ENCODE measurements at regions not wholly inside any gene's neighbourhood (a gene's known extent, or its start where the extent isn't known, plus 50 kb on each side); places are given as distances from the start of the nearest gene placed in this dataset.

DNA sequence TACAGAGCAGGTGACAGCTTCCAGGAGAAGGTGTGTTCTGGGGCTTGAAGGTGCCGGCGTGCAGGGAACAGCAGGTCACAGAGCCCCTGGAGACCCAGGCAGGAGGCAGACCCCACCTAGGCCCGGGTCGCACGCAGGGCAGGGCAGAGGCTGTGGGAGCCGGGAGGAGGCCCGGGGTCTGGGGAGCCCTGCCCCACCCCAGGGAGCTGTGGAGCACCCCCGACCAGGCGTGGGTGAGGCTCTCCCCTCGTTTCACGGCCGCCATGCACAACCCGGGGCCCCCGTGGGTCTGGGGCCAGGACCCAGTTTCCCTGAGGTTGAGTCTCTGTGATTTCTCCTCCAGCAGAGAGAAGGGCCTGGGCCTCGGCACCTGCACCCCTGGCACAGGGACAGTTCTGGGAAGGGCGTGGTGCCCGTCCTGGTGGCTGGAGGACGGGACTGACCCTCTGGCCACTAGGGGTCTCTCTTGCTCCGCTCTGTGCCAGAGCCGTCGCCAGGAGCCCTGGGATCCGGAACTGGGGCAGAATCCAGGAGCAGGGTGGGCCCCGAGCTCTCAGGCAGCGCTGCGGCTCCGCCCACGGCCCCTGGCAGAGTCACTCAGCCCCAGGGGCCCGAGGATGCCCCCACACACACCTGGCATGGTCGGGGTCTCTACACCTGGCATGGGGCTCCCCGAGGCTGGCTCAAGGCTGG, 75.2 kb upstream of the FBRSL1 start:
- peak; percentile 81 for DNase-seq
- Histone ChIP-seq H3K4me3 (no peak overlapping the region), H3K27me3 (peaks cover 31% of the 10 kb centered on the region), H3K9me3 (no peaks in the 10 kb centered on the region), H3K36me3 (no peaks in the 10 kb centered on the region)

- Histone ChIP-seq H3K4me3 (no peak overlapping the region), H3K36me3 (no peaks in the 10 kb centered on the region), H3K9me3 (no peaks in the 10 kb centered on the region), H3K27me3 (peaks cover 24% of the 10 kb centered on the region)
- no peak for DNase-seq
Observed at GRCh38 chr12:132413931-132414588, 75.9 kb upstream of the FBRSL1 start.

GRCh38 chr12:132411457-132411856, 78.5 kb upstream of the FBRSL1 start:
- peaks cover 15% of the 10 kb centered on the region for H3K27me3 ChIP-seq
- no peaks in the 10 kb centered on the region for H3K36me3 ChIP-seq
- H3K9me3 ChIP-seq, result no peaks in the 10 kb centered on the region
- H3K4me3 ChIP-seq, result no peak overlapping the region
- no peak for DNase-seq

DNA sequence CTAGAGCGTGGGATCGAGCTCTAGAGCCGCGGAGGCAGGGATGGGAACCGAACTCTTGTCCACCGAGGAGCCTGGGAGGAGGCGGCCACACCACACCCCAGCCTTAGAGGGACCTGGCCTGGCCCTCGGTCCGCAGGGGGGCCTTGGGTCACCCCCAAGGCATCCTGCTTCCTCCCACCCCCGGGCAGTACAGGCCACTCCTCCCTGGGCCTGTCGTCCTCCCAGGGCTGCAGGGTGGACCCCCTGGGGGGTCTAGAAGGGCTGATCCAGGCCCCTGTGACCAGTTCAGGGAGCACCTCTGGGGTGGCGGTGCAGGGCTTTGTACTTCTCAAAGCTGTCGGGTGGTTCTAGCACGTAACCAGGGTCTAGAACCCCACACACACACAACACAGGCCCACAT, 79.1 kb upstream of the FBRSL1 start:
- peaks cover 19% of the 10 kb centered on the region for H3K27me3 ChIP-seq
- H3K4me3 ChIP-seq, result no peak overlapping the region
- DNase-seq, result no peak
- H3K9me3 ChIP-seq, result no peaks in the 10 kb centered on the region
- no peaks in the 10 kb centered on the region for H3K36me3 ChIP-seq

- Histone ChIP-seq H3K27me3 (peaks cover 21% of the 10 kb centered on the region), H3K36me3 (no peaks in the 10 kb centered on the region), H3K4me3 (no peak overlapping the region), H3K9me3 (no peaks in the 10 kb centered on the region)
- DNase-seq, result no peak
Observed at GRCh38 chr12:132410296-132410625, 79.7 kb upstream of the FBRSL1 start.

DNA sequence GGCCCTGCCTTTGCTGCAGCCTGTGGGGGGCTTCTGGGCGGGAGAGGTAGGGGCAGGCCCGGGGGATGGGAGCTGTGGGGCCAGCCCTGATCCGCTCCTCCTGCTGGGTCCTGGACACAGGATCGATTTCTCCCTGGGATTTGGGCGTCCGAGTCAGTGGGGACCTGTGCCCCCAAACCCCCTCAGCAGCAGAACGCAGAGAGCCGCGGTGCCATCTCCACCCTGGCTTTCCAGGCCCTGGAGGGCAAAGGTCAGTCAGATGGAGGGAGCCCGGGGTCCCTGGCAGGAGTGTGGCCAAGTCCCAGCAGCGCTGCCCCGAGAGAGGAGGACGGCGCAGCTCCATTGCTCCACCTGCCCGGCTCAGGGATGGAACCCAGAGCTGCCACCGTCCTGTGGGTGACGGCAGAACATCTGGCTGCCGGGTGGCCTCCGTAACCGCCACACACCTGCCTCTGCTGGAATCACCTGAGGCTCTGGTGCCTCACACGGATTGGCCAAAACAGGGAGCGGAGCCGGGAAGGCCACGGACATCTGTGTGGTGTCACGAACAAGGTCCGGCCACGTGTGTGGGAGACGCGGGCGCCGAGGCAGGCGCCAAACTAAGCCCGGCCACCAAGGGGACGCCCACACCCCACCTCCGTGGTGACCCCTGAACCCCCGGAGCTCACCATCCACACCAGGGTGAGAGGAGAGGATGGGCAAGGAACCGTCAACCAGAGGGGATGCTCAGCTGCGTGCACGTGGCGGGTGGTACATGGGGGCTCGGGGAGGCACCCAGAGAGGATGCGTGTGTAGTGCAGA, 80.3 kb upstream of the FBRSL1 start:
- Histone ChIP-seq H3K27me3 (peaks cover 24% of the 10 kb centered on the region), H3K4me3 (no peak overlapping the region), H3K36me3 (no peaks in the 10 kb centered on the region), H3K9me3 (no peaks in the 10 kb centered on the region)
- no peak for DNase-seq

- H3K9me3 ChIP-seq, result no peaks in the 10 kb centered on the region
- peaks cover 27% of the 10 kb centered on the region for H3K27me3 ChIP-seq
- H3K4me3 ChIP-seq, result no peak overlapping the region
- DNase-seq, result no peak
- H3K36me3 ChIP-seq, result no peaks in the 10 kb centered on the region
Observed at GRCh38 chr12:132408626-132409494, 79.5 kb upstream of the GALNT9 start.

DNA sequence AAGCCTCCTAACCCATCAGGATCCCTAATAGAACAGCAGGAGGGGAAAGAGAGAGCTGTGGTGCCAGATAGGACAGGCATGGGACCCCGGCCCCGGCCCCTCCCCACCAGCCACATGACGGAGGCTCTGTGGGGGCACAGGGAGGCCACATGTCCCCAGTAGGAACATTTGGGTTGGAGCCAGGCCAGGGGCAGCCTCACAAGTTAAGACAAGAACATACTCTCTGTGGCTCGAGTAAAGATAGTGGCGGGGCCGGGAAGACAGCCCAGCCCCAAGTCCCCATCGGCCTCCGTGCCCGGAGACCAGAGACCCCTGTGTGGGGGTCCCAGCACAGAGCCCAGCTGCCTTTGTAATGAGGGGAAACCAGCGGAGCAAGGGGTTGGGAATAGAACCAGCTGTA, 78.6 kb upstream of the GALNT9 start:
- Histone ChIP-seq H3K9me3 (no peaks in the 10 kb centered on the region), H3K36me3 (no peaks in the 10 kb centered on the region), H3K27me3 (peaks cover 36% of the 10 kb centered on the region), H3K4me3 (no peak overlapping the region)
- DNase-seq, result no peak

DNA sequence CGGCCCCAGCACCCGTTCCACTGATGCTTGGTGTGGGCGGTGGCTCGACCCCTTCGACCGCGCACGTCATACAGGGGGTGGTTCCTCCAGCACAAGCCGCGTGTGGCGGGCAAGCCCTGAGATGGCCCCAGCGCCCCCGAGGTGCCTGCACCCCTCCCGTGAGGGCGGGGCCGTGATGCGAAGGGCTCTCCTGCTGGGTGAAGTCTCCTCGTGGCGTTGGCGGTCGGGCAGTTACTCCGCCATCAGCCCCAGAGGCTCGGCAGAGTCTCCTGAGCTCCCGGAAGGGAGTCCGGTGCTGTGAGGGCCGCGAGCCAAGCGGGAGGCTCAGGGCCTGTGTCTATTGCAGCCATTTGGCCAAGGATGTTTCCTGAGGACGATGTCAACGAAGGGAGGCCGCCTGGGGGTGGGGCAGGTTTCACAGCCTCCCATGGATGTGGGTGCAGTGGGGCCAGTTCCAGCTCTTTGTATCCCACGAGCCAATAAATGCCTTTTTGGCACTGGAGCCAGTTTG, 78.1 kb upstream of the GALNT9 start:
- no peaks in the 10 kb centered on the region for H3K9me3 ChIP-seq
- no peaks in the 10 kb centered on the region for H3K36me3 ChIP-seq
- no peak overlapping the region for H3K4me3 ChIP-seq
- peaks cover 41% of the 10 kb centered on the region for H3K27me3 ChIP-seq
- peak; percentile 65 for DNase-seq

- Histone ChIP-seq H3K4me3 (no peak overlapping the region), H3K27me3 (peaks cover 44% of the 10 kb centered on the region), H3K36me3 (no peaks in the 10 kb centered on the region), H3K9me3 (no peaks in the 10 kb centered on the region)
- DNase-seq, result no peak
Observed at GRCh38 chr12:132406493-132407450, 77.4 kb upstream of the GALNT9 start.

DNA sequence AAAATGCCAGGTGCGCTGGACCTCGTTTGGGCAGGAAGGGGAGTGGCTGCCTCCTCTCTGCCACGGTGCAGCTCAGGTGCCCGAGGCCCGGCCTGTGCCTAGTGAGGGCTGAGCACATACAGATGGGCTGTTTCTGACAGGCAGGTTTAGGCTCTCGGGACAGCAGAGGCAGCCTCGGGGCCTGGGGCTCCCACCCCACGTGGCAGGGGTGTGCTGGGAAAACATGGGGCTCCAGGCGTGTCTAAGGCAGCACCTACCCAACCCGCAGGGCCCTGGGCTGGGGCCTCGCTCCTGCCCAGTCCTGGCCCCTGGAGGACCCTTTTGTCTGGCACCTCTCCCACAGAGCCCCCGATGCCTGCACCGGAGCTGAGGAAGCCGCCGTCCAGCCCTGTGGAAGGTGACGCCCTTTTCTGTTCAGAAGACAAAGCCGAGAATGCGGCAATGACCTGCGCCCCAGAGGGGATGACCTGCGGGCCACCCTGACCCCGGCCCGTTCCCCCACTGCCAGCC, 76.4 kb upstream of the GALNT9 start:
- no peaks in the 10 kb centered on the region for H3K9me3 ChIP-seq
- no peak for DNase-seq
- no peak overlapping the region for H3K4me3 ChIP-seq
- H3K36me3 ChIP-seq, result no peaks in the 10 kb centered on the region
- H3K27me3 ChIP-seq, result peaks cover 46% of the 10 kb centered on the region

- Histone ChIP-seq H3K27me3 (peaks cover 49% of the 10 kb centered on the region), H3K9me3 (no peaks in the 10 kb centered on the region), H3K4me3 (no peak overlapping the region), H3K36me3 (no peaks in the 10 kb centered on the region)
- DNase-seq, result no peak
Observed at GRCh38 chr12:132404951-132405741, 75.8 kb upstream of the GALNT9 start.

DNA sequence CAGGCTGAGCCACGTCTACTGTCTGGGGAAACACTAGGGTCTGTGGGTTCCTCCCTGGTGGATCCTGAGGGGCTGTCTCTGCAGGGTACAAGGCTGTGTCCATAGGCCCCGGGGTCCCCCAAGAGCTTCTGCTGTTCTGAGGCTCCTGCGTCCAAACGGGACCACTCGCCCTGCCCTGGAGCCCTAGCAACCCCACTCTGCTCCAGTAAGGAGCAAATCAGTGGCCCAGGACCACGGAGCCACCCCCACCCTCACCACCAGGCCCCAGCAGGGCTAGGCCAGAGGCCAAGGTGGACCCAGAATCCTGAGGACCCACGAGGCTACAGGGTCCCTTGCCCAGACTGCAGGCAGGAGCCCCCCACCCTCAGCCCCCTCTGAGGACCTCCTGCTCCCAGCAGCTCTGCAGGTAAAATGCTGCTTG, 75.1 kb upstream of the GALNT9 start:
- Histone ChIP-seq H3K4me3 (no peak overlapping the region), H3K36me3 (no peaks in the 10 kb centered on the region), H3K9me3 (no peaks in the 10 kb centered on the region), H3K27me3 (peaks cover 56% of the 10 kb centered on the region)
- DNase-seq, result no peak

DNA sequence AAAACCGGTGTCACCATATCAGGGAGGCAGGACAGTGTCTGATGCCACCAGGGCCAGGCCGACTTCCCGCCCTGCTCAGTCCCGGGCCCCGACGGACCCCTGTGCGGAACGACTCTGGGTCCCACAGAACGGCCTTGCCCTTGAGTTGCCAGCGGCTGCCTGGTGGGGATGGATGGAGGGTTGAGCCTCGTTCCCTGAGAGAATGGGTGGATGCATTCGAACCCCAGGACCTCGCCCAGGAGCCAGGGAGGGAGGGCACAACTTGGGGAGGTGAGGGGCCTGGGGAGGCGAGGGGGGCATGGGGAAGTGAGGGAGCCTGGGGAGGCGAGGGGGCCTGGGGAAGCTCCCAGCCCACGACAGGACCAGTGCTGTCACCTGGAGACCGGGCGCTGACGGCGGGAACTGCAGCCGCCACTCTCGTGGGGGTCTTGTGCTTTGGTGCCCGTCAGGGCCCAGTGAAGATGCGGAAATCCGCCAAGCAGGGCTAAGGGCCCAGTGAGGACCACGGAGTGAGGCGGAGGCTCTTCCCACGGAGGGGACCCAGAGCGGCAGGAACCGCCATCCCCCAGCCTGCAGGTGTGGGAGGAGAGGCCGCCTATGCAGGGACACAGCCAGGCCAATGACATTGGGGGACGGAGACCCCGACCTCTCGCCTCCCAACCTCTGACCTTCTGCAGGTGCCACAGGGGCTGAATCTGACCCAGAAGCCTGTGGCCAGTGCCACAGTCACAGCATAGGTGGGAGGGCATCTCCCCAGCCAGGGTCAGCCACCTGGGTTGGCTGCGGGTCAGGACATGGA, 74.4 kb upstream of the GALNT9 start:
- Histone ChIP-seq H3K36me3 (no peaks in the 10 kb centered on the region), H3K9me3 (no peaks in the 10 kb centered on the region), H3K27me3 (peaks cover 62% of the 10 kb centered on the region), H3K4me3 (no peak overlapping the region)
- no peak for DNase-seq

Measured in MG63 (cell line).